OCI-LY1 (cell line): ENCODE measurements at regions not wholly inside any gene's neighbourhood (a gene's known extent, or its start where the extent isn't known, plus 50 kb on each side); places are given as distances from the start of the nearest gene placed in this dataset.

Experiments
- CTCF ChIP-seq: fragments of 200-600 bp; sonication (generic), shearing (Covaris generic); IDR thresholded peaks from 2 replicates; pipeline ENCODE4 v1.5.1; 2017; ENCODE audit warnings: mild to moderate bottlenecking, antibody characterized with exemption, low read length, moderate library complexity, mixed read lengths
- EZH2 ChIP-seq: fragments of 200-600 bp; sonication (generic), shearing (Covaris generic); IDR thresholded peaks from 2 replicates; pipeline ENCODE4 v1.8.0; 2017; ENCODE audit warnings: borderline replicate concordance, mixed run types, mild to moderate bottlenecking, antibody characterized with exemption, low read length, moderate library complexity, mixed read lengths

GRCh38 chr10:105864854-105865253 is 1223.8 kb downstream of the SORCS3 start:
- no peak for TF ChIP-seq CTCF
- TF ChIP-seq EZH2, result no peak
